A549 (cell line): ENCODE measurements at regions not wholly inside any gene's neighbourhood (a gene's known extent, or its start where the extent isn't known, plus 50 kb on each side); places are given as distances from the start of the nearest gene placed in this dataset.

Source experiments
- BHLHE40 ChIP-seq: IDR thresholded peaks from 2 replicates; pipeline ENCODE4 v1.6.1; 2012; ENCODE audit warnings: low read depth, low read length, inconsistent platforms
- CHD2 ChIP-seq: fragments of 150-350 bp; IDR thresholded peaks from 2 replicates; pipeline ENCODE4 v1.6.1; 2014; ENCODE audit warnings: low read length; ENCODE audit not compliant: partially characterized antibody
- EP300 ChIP-seq, 2 experiments: fragments of >200 bp; sonication (Bioruptor Twin); formaldehyde crosslinking; IDR thresholded peaks; 2 replicates in 1 of 2; 3 replicates in 1 of 2; pipeline ENCODE4 v1.6.1; 2016 to 2017
- HDAC2 ChIP-seq: fragments of 200-600 bp; sonication (generic); IDR thresholded peaks from 2 replicates; pipeline ENCODE4 v1.6.1; 2016
- MAFK ChIP-seq: fragments of 450-650 bp; IDR thresholded peaks from 2 replicates; pipeline ENCODE4 v1.6.1; 2014; ENCODE audit not compliant: partially characterized antibody
- MYC ChIP-seq: IDR thresholded peaks from 2 replicates; pipeline ENCODE4 v1.6.1; 2012; ENCODE audit warnings: mild to moderate bottlenecking, inconsistent platforms, low read length, improper control_type of control experiment, borderline replicate concordance
- POLR2A ChIP-seq: IDR thresholded peaks from 2 replicates; pipeline ENCODE4 v1.6.1; 2012; ENCODE audit warnings: mild to moderate bottlenecking, low read length
- POLR2AphosphoS2 ChIP-seq: conservative IDR thresholded peaks from 2 replicates; pipeline ENCODE4 v1.6.1; 2012; ENCODE audit warnings: low read length, improper control_type of control experiment, inconsistent platforms
- RAD21 ChIP-seq, 2 experiments: fragments of >200 bp in 1 of 2; sonication (Bioruptor Twin) in 1 of 2; formaldehyde crosslinking in 1 of 2; IDR thresholded peaks in 1 of 2; conservative IDR thresholded peaks in 1 of 2; 2 replicates in 1 of 2; 3 replicates in 1 of 2; pipeline ENCODE4 v1.6.1; 2012 to 2018; ENCODE audit warnings: inconsistent platforms in 1 of 2
- SMC3 ChIP-seq: fragments of >200 bp; sonication (Bioruptor Twin); formaldehyde crosslinking; IDR thresholded peaks from 3 replicates; pipeline ENCODE4 v1.6.1; 2018; ENCODE audit warnings: inconsistent platforms
- TF ChIP-seq, protein P1 (sequence below): fragments of >200 bp; sonication (Bioruptor Twin); formaldehyde crosslinking; IDR thresholded peaks from 3 replicates; pipeline ENCODE4 v1.5.1; 2016
- TF ChIP-seq, protein P2 (sequence below): fragments of 200-600 bp; sonication (generic); IDR thresholded peaks from 2 replicates; pipeline ENCODE4 v1.6.1; 2016; ENCODE audit warnings: antibody characterized with exemption, mild to moderate bottlenecking, moderate library complexity

DNA sequence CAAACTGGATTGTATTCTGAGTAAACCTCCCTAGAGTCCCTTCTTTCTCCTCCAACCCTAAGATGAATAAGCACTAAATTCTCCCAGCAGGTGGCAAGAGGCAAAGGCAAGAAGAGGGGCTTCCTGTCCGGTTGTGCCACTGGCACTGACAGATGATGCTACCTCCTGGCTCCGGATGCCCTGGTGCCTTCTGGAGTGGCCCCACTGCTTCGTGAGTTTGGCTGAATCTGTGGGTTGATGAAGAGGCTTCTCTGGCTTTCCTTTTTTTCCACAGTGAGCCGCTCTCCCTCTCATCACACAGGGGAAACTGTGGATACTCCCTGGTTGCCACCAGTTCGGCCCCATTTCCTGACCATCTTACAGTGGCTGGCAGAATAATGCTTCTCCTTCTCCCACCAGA lies 404.7 kb downstream of the GALR1 start:
- TF ChIP-seq POLR2A (no peak), BHLHE40 (no peak), CHD2 (no peak), RAD21 (conservative IDR thresholded peaks at IDR 0.05 in 1 of 2, IDR thresholded peaks at IDR 0.05 in 1 of 2) (no peak), EP300 (IDR thresholded peaks at IDR 0.05) (no peak), POLR2AphosphoS2 (no peak), SMC3 (no peak), MYC (no peak), MAFK (no peak), HDAC2 (no peak)
- TF ChIP-seq, protein P1, sequence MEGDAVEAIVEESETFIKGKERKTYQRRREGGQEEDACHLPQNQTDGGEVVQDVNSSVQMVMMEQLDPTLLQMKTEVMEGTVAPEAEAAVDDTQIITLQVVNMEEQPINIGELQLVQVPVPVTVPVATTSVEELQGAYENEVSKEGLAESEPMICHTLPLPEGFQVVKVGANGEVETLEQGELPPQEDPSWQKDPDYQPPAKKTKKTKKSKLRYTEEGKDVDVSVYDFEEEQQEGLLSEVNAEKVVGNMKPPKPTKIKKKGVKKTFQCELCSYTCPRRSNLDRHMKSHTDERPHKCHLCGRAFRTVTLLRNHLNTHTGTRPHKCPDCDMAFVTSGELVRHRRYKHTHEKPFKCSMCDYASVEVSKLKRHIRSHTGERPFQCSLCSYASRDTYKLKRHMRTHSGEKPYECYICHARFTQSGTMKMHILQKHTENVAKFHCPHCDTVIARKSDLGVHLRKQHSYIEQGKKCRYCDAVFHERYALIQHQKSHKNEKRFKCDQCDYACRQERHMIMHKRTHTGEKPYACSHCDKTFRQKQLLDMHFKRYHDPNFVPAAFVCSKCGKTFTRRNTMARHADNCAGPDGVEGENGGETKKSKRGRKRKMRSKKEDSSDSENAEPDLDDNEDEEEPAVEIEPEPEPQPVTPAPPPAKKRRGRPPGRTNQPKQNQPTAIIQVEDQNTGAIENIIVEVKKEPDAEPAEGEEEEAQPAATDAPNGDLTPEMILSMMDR: no peak
- TF ChIP-seq, protein P2, sequence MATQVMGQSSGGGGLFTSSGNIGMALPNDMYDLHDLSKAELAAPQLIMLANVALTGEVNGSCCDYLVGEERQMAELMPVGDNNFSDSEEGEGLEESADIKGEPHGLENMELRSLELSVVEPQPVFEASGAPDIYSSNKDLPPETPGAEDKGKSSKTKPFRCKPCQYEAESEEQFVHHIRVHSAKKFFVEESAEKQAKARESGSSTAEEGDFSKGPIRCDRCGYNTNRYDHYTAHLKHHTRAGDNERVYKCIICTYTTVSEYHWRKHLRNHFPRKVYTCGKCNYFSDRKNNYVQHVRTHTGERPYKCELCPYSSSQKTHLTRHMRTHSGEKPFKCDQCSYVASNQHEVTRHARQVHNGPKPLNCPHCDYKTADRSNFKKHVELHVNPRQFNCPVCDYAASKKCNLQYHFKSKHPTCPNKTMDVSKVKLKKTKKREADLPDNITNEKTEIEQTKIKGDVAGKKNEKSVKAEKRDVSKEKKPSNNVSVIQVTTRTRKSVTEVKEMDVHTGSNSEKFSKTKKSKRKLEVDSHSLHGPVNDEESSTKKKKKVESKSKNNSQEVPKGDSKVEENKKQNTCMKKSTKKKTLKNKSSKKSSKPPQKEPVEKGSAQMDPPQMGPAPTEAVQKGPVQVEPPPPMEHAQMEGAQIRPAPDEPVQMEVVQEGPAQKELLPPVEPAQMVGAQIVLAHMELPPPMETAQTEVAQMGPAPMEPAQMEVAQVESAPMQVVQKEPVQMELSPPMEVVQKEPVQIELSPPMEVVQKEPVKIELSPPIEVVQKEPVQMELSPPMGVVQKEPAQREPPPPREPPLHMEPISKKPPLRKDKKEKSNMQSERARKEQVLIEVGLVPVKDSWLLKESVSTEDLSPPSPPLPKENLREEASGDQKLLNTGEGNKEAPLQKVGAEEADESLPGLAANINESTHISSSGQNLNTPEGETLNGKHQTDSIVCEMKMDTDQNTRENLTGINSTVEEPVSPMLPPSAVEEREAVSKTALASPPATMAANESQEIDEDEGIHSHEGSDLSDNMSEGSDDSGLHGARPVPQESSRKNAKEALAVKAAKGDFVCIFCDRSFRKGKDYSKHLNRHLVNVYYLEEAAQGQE: no peak
